Pons (tissue), 1 donor: ENCODE measurements at regions not wholly inside any gene's neighbourhood (a gene's known extent, or its start where the extent isn't known, plus 50 kb on each side); places are given as distances from the start of the nearest gene placed in this dataset.

Experiments
- DNase-seq: peaks from one replicate; pipeline ENCODE4 v3.0.0-alpha.2; 2016; ENCODE audit warnings: low spot score

GRCh38 chr1:84090447-84091245, 53.4 kb upstream of the PRKACB start:
- no peak for DNase-seq

DNA sequence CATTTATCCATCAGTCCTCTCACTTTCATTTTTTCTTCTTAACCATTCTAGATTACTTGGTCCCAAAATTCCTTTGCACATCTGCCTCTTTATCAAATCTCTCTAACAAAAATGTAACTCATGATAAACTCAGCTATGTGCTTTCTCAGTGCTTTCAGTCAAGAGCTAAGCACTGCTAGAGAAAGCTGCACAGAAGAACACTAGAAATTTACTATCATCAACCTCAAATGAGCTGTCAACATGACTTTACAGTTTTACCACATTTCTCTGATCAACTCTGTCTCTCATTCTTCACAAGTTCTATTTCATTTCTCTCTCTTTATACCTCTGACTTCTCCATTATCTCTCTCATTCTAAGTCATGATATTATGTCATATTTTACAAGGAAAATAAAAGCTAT, 54.2 kb upstream of the PRKACB start:
- no peak for DNase-seq

- no peak for DNase-seq
These were observed 54.6 kb upstream of the PRKACB start for GRCh38 chr1:84089465-84089864.

DNA sequence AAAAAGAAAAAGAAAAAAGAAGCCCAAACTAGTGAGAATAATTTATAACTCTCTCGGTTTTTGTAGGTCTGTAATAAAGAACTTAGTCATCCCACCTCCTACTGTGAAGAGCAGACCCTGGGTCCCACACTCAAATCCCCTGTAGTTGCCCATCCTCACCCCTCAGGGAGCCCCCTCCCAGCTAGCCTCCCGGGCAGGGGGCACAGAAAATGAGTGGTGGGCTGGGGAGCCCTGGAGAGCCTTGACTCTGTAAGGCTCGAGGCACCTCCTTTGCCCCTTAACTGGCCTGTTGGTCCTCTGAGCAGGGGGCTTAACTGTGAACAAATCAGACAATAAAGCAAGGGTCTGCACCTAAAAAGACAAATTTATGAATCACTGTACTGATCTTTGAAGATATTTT, 57.5 kb upstream of the PRKACB start:
- DNase-seq, result no peak

DNA sequence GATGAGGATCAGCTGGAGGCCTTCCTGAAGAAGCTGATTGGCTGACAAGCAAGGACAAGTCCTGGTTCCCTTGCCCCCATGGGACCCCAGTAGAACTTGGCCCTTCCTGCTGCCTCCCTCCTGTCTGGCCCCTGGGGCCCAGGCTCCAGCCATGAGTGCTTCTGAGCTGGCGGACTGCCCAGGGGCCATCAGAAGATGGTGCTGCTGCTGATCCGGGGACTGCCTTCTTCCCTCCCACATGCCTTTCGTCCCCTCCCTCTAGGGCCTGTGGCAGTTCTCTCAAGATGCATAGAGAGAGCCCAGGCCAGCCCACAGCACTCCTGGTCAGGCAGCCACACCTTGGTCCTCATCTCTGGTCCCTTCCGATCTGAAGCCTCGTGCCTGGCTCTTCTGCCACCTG, 57.9 kb upstream of the PRKACB start:
- no peak for DNase-seq

DNA sequence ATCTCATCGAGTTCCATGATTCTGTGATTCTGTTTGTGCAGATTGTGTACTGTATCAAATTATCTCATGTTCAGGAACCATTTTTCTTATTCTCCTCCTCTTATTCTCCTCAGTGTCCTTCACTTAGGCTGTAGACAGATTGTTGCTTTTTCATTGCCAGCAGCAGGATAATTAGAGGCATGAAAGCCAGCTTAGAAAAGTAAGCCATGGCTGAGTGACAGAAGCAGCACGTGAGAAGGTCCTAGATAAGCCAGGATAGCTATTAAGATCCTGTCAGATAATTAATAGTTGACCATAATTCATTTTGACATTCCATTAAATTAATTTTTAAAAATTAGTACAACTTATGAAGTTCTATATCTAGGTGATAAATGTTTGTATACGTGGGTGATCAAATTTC, 60.8 kb upstream of the PRKACB start:
- peak; percentile 68 for DNase-seq

DNA sequence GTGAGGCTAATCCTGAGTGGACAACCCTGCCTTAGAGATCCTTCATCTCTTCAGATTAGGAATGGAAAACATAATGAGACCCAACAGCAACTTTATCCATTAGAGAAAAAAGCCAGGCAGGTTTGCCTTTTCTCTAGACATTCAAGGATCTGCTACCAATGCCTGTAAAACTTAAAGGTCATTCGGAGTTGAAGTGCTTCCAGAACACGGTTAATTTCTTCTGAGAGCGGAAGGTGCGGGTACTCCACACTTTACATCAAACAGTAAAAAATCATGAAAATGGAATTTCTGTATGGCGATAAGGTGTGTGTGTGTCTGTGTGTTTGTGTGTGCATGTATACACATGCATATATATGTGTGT, 65.2 kb upstream of the PRKACB start:
- DNase-seq, result no peak

DNA sequence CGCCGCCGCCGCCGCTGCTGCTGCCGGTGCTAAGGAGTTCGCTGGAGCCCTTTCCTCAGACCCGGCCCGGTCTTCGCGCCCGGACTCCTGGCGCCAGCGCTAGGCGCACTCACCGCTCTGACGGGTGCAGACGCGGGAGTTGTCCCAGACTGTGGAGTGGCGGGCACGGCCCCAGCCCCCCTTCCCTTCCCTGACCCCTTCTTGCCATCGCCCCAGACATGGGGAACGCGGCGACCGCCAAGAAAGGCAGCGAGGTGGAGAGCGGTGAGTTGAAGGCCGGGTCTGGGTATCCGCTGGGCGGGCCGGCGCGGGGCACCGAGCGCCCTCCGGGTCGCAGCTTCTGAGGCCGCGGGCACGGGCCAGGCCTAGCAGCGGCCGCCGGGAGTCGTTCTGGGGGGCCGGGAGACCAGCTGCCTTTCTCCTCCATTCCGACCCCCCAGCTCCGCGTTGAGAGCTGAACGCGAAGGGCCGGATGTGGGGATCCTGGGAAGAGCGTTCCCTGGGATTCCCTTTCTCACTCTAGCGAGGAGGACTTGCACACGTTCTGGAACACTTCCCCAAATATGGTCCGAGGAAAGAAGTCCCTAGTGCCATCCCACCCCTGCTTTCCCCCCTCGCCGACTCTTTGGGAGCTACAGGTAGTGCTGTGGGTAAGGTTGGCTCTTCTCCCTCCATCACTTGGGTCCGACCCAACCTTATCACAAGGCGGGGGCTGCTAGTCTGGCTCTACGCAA, 65.8 kb upstream of the PRKACB start:
- peak; percentile 50 for DNase-seq

DNA sequence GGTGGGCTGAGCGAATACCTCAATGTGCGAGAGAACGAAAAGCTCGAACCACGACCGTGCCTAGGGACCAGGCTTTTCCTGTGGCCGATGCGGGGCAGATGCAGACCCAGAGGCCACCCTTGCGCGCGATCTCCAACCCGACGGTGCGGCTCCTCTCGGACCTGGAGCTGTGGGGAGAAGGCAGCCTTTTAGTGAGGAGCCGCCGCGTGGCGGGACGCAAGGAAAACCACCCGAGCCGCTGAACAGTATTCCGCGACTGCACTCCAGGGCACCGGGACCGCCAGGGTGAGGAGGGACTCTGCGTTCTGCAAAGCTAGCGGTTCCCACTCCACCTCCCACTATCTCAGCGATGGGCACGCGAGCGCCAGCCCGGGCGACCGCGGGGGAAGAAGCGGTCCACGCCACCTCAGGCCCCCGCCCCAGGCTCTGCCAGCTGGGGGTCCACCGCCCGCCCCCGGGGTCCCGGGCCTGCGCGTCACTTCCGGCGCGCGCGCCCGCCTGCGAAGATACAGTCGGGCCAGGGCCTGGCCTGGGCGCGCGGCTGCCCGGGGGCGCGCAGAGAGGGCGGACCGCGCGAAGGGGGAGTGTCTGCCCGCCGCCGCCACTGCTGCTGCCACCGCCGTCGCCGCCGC, 66.5 kb upstream of the PRKACB start:
- peak; percentile 80 for DNase-seq

- DNase-seq, result no peak
These were observed 70.8 kb upstream of the PRKACB start for GRCh38 chr1:84073266-84073665.

DNA sequence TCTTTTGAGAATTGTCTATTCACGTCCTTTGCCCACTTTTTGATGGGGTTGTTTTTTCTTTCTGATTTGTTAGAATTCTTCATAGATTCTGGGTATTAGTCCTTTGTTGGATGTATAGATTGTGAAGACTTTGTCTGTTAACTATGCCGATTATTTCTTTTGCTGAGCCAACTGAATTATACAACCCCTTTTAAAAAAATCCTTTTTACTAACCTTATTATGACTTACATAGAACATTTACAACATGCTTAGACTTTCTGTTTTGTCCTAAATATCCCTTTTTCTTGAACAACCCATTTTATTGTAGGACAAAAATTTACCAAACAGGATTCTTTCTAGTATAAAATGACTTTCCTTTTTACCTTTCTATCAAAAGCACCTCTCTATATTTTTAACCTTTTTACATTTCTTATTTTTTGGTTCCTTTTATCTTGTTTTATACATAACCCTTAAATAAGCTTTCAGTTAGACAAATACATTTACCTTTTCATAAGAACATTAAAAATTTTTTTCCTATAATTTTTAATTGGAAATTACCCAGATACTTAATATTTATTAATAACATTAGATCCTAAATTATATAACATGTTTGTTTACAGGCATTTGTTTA, 70.4 kb upstream of the TTLL7 start:
- DNase-seq, result no peak

DNA sequence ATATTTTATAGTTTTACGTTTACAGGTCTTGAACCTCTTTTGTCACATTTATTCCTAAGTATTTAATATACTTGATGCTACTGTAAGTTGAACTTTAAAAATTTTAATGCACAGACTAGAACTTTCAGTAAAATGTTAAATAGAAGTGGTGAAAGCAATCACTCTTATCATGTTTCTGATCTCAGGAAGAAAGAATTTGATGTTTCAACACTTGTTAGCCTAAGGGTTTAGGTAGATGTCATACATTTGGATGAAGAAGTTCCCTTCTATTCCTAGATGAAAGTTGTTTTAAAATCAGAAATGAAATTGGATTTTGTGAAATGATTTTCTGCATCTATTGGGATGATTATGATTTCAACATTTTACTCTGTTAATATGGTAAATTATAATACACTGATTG, 63.6 kb upstream of the TTLL7 start:
- DNase-seq, result no peak

DNA sequence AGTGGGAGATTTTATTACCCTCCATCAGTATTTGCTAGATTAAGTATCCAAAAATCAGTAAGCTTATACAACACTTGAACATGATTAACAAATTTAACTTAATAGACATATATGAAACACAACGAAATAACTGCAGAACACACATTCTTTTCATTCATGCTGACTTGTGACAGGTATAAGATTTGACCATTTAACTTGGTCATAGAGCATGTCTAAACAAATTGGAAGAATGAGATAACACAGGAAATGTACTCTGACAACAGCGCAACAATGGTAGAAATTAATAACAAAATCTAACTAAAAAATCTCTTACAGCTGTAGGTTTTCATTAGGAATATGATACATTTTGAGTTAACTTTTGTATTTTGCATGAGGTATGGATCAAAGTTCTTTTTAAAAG, 62.4 kb upstream of the TTLL7 start:
- DNase-seq, result no peak

GRCh38 chr1:84060781-84061180, 61.8 kb upstream of the TTLL7 start:
- no peak for DNase-seq

DNA sequence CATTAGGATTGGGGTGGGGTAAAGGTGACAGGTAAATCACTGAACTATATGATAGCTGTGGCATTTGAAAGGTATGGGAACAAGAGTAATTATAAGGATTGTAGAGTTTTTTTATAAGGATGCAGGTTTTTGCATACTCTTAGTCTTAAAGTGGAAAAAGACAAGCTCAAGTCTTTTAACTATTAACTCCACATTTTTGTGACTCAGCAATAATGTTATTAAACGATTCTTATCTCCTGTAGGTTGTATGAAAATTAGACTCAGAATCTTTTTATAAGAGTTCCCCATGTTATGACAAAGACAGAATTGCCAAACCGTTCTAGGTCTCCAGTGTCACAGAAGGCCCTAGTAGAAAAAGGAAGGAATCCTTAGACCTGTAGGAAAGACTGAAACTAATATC, 49.9 kb upstream of the TTLL7 start:
- no peak for DNase-seq
